ENCODE measurements at regions not wholly inside any gene's neighbourhood (a gene's known extent, or its start where the extent isn't known, plus 50 kb on each side); places are given as distances from the start of the nearest gene placed in this dataset.

DNA sequence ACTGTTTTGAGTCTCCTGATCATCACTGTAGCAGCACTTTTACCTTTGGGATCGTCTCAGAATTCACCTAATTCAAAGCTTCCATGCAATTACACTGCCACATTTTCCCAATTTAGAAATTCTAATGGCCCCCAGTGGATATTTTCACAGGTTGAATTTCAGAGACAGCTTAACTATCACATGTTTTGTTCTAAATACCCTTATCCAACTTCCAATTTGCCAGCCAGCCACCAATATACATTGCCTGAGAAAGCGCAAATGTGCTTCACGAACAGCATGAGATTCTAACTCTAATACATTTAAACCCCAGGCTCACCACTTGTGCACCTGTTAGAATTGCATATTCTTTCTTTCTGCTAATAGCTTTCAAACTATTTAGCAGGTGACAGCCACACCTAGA is 1160.9 kb upstream of the TMEM132C start:
- H3K79me2 ChIP-seq (ENCODE audit: insufficient read depth): no peaks in the 10 kb centered on the region
- H3F3A ChIP-seq (ENCODE audit: insufficient read depth): no peaks in the 10 kb centered on the region
- H3K4me2 ChIP-seq (ENCODE audit: unreplicated experiment): no peak overlapping the region
- no peak for DNase-seq
- H3K4me3 ChIP-seq: no peak overlapping the region
- H4K20me1 ChIP-seq (ENCODE audit: insufficient read depth): no peaks in the 10 kb centered on the region
- no peaks in the 10 kb centered on the region for H3K27me3 ChIP-seq (replicated peaks; ENCODE audit: insufficient read depth)
- H3K9me2 ChIP-seq (ENCODE audit: insufficient read depth): no peaks in the 10 kb centered on the region
- no peak overlapping the region for H3K27ac ChIP-seq
- in situ Hi-C loops (cut with MboI): loop anchor here (5.0 to 25.0 kb wide), 4 partner anchors 186 to 956 kb away; no protein-coding TSS in a partner anchor
- H3K36me3 ChIP-seq (ENCODE audit: low read depth): no peaks in the 10 kb centered on the region
- H3K9ac ChIP-seq: no peak overlapping the region
- 87 to 98% methylated on average over 3 of the region's 3 CpGs for WGBS, 2 experiments (ENCODE audit: low coverage in 1 of 2, low lambda C conversion rate in 2 of 2, missing lambda C conversion rate in 2 of 2)
- no peaks in the 10 kb centered on the region for H3K4me1 ChIP-seq (ENCODE audit: insufficient read depth)
- TF ChIP-seq EZH2 (IDR thresholded peaks at IDR 0.05; ENCODE audit: insufficient read depth, poor library complexity, severe bottlenecking): no peak
- no peak for TF ChIP-seq EZH2phosphoT487 (IDR thresholded peaks at IDR 0.05; ENCODE audit: insufficient read depth, low read depth)
- no peaks in the 10 kb centered on the region for H3K9me3 ChIP-seq (ENCODE audit: low read depth)
- H2AFZ ChIP-seq: no peak overlapping the region

DNA sequence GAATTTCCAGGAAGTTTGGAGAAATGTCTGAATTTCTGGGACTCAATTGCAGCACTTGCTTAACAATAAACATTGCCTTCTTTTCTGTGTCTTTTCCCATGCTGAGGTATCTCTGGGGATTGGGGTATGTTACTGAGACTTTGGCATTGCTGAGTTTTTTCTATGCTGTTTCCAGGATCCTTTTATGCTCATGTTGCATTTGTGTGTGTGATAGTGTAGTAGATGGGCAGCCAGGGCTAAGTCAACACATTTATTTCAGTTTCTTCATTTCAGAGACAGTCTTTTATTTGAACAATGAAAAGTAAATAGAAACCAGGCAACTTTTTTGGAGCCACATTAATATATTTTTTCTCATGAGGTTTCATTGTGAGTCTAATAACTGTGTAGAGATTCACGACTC is 1160.3 kb upstream of the TMEM132C start:
- in situ Hi-C loops (cut with MboI): loop anchor here (5.0 to 25.0 kb wide), 4 partner anchors 186 to 956 kb away; no protein-coding TSS in a partner anchor
- no peak overlapping the region for H3K4me2 ChIP-seq (ENCODE audit: unreplicated experiment)
- H2AFZ ChIP-seq: no peak overlapping the region
- no peak overlapping the region for H3K27ac ChIP-seq
- no peak overlapping the region for H3K4me3 ChIP-seq
- H3F3A ChIP-seq (ENCODE audit: insufficient read depth): no peaks in the 10 kb centered on the region
- H3K4me1 ChIP-seq (ENCODE audit: insufficient read depth): no peaks in the 10 kb centered on the region
- no peaks in the 10 kb centered on the region for H3K27me3 ChIP-seq (replicated peaks; ENCODE audit: insufficient read depth)
- no peaks in the 10 kb centered on the region for H3K79me2 ChIP-seq (ENCODE audit: insufficient read depth)
- H3K9me2 ChIP-seq (ENCODE audit: insufficient read depth): no peaks in the 10 kb centered on the region
- no peak overlapping the region for H3K9ac ChIP-seq
- H3K9me3 ChIP-seq (ENCODE audit: low read depth): no peaks in the 10 kb centered on the region
- H3K36me3 ChIP-seq (ENCODE audit: low read depth): no peaks in the 10 kb centered on the region
- DNase-seq: no peak
- no peak for TF ChIP-seq EZH2 (IDR thresholded peaks at IDR 0.05; ENCODE audit: insufficient read depth, poor library complexity, severe bottlenecking)
- TF ChIP-seq EZH2phosphoT487 (IDR thresholded peaks at IDR 0.05; ENCODE audit: insufficient read depth, low read depth): no peak
- no peaks in the 10 kb centered on the region for H4K20me1 ChIP-seq (ENCODE audit: insufficient read depth)
- WGBS, 2 experiments (ENCODE audit: low coverage in 1 of 2, low lambda C conversion rate in 2 of 2, missing lambda C conversion rate in 2 of 2): 90 to 95% methylated on average over 1 of the region's 1 CpG

DNA sequence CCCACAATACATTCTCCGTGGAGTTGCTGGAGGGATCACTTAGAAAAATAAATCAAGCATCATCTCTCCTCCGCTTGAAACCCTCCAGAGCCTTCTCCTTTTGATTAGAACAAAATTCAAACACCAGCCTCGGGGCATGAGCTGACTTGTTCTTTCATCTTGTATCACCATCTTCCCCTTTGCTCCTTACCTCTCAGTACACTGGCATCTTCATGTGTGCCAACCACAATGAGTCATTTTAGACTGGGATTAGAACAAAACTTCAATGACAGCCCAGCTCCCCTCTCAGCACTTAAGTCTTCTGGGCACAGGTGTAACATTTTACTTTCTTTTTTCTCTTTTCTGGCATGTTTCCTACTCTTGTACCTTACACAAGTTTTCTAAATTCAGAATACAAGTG is 1159.2 kb upstream of the TMEM132C start:
- H3K9ac ChIP-seq: no peak overlapping the region
- TF ChIP-seq EZH2phosphoT487 (IDR thresholded peaks at IDR 0.05; ENCODE audit: insufficient read depth, low read depth): no peak
- TF ChIP-seq EZH2 (IDR thresholded peaks at IDR 0.05; ENCODE audit: insufficient read depth, poor library complexity, severe bottlenecking): no peak
- no peaks in the 10 kb centered on the region for H3K4me1 ChIP-seq (ENCODE audit: insufficient read depth)
- no peak overlapping the region for H3K4me2 ChIP-seq (ENCODE audit: unreplicated experiment)
- H4K20me1 ChIP-seq (ENCODE audit: insufficient read depth): no peaks in the 10 kb centered on the region
- H3K9me3 ChIP-seq (ENCODE audit: low read depth): no peaks in the 10 kb centered on the region
- no peaks in the 10 kb centered on the region for H3K27me3 ChIP-seq (replicated peaks; ENCODE audit: insufficient read depth)
- in situ Hi-C loops (cut with MboI): loop anchor here (5.0 to 25.0 kb wide), 4 partner anchors 185 to 955 kb away; no protein-coding TSS in a partner anchor
- no peak overlapping the region for H2AFZ ChIP-seq
- H3F3A ChIP-seq (ENCODE audit: insufficient read depth): no peaks in the 10 kb centered on the region
- no peak overlapping the region for H3K4me3 ChIP-seq
- no peaks in the 10 kb centered on the region for H3K9me2 ChIP-seq (ENCODE audit: insufficient read depth)
- no peaks in the 10 kb centered on the region for H3K36me3 ChIP-seq (ENCODE audit: low read depth)
- peak; percentile 25 for DNase-seq
- WGBS, 2 experiments (ENCODE audit: low coverage in 1 of 2, low lambda C conversion rate in 2 of 2, missing lambda C conversion rate in 2 of 2): 67 to 78% methylated on average over 3 of the region's 3 CpGs
- H3K79me2 ChIP-seq (ENCODE audit: insufficient read depth): no peaks in the 10 kb centered on the region
- H3K27ac ChIP-seq: no peak overlapping the region

DNA sequence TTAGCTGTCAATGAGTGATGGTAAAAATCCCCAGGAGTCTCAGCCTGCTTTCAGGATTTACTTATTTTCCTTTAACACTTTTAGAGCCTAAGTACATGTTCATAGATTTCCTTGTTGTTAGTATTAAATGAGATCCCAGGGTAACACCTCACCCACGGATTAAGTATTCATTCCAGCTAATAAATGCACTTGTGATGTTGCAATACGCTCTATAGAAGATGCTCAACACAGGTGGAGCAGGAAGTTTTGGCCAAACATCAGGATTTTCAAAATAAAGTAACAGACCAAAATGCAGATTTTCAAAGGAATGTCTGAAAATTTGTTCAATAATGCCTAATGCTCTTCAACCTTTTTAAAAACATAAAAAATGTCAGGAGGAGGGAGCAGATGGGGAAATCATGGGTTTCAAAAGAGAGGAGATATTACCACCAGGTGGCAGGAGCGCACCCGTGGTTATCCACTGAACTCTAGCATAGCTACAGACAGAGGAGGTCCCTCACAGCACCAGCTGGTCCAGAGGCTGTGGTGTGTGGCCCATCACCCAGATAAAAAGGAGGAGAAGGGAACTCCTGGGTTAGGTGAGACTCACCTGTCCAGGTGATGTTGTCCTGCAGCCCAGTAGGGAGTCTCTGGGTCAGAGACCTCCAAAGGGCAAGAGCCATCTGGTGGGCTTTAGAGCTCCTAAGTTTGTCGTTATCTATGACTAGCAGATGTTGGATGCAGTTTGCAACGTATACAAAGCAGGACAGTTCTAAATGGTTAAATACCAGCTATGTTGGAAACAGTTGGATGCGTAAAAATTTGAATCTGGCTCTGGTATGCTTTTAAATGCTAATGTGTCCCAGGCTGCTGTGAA is 1158.4 kb upstream of the TMEM132C start:
- no peaks in the 10 kb centered on the region for H3K4me1 ChIP-seq (ENCODE audit: insufficient read depth)
- no peaks in the 10 kb centered on the region for H4K20me1 ChIP-seq (ENCODE audit: insufficient read depth)
- H3F3A ChIP-seq (ENCODE audit: insufficient read depth): no peaks in the 10 kb centered on the region
- H3K79me2 ChIP-seq (ENCODE audit: insufficient read depth): no peaks in the 10 kb centered on the region
- TF ChIP-seq EZH2 (IDR thresholded peaks at IDR 0.05; ENCODE audit: insufficient read depth, poor library complexity, severe bottlenecking) (no peak), EZH2phosphoT487 (IDR thresholded peaks at IDR 0.05; ENCODE audit: insufficient read depth, low read depth) (no peak)
- no peaks in the 10 kb centered on the region for H3K36me3 ChIP-seq (ENCODE audit: low read depth)
- no peaks in the 10 kb centered on the region for H3K9me2 ChIP-seq (ENCODE audit: insufficient read depth)
- 32% methylated on average over 7 of the region's 7 CpGs for WGBS, 2 experiments (ENCODE audit: low coverage in 1 of 2, low lambda C conversion rate in 2 of 2, missing lambda C conversion rate in 2 of 2)
- no peak overlapping the region for H3K9ac ChIP-seq
- H3K27ac ChIP-seq: no peak overlapping the region
- H3K4me3 ChIP-seq: no peak overlapping the region
- peak; percentile 86 for DNase-seq
- H2AFZ ChIP-seq: no peak overlapping the region
- no peaks in the 10 kb centered on the region for H3K9me3 ChIP-seq (ENCODE audit: low read depth)
- H3K4me2 ChIP-seq (ENCODE audit: unreplicated experiment): no peak overlapping the region
- no peaks in the 10 kb centered on the region for H3K27me3 ChIP-seq (replicated peaks; ENCODE audit: insufficient read depth)
- in situ Hi-C loops (cut with MboI): loop anchor here (5.0 to 25.0 kb wide), 4 partner anchors 184 to 954 kb away; no protein-coding TSS in a partner anchor

Measured in GM23248 (cell line).